ENCODE measurements at regions not wholly inside any gene's neighbourhood (a gene's known extent, or its start where the extent isn't known, plus 50 kb on each side); places are given as distances from the start of the nearest gene placed in this dataset.

DNA sequence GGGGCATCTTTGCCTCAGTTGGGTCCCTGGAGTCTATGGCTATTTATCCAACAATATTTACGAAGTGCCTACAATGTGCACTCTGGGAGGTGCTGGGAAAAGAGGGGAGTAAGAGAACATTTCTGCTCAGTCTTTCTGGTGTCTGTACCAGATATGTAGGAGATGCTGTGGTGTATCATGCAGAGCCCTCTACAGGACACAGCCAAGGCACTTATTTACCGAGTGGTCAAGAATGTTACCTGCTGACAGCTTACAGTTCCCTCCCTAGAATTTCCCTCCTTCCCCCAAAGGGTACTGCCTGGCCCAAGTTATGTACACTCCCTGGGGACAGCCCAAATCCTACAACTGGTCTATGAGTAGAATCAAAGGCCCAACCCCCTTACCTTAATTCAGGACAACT is 177.7 kb downstream of the C1orf94 start:
- Histone ChIP-seq H3K4me3 (ENCODE audit: low read depth in 1 of 3, low read length in 3 of 3) (no peak overlapping the region), H3K9ac (ENCODE audit: low read depth in 1 of 2, low read length in 2 of 2) (no peak overlapping the region), H3K27ac (ENCODE audit: low read depth in 1 of 2, low read length in 2 of 2) (no peak overlapping the region), H3K4me1 (ENCODE audit: control insufficient read depth in 4 of 4, insufficient read depth in 4 of 4, low read length in 3 of 4) (no peaks in the 10 kb centered on the region), H3K9me3 (ENCODE audit: control insufficient read depth in 4 of 4, low read length in 3 of 4) (no peaks in the 10 kb centered on the region), H3K36me3 (ENCODE audit: control insufficient read depth in 4 of 4, insufficient read depth in 3 of 4, low read depth in 1 of 4, low read length in 3 of 4) (no peaks in the 10 kb centered on the region), H3K27me3 (ENCODE audit: control insufficient read depth in 4 of 4, insufficient read depth in 4 of 4, low read length in 3 of 4) (peaks cover 0 to 6% (median 2%) of the 10 kb centered on the region in 4 donors)
- 37% methylated on average over 2 of the region's 2 CpGs for WGBS
- TF ChIP-seq FOXA2 (IDR thresholded peaks at IDR 0.05) (no peak), HNF4G (IDR thresholded peaks at IDR 0.05) (no peak), GABPA (IDR thresholded peaks at IDR 0.05 in 1 of 2, conservative IDR thresholded peaks at IDR 0.05 in 1 of 2) (no peak), EGR1 (IDR thresholded peaks at IDR 0.05; ENCODE audit: low read depth in 2 of 2) (no peak), FOXA1 (IDR thresholded peaks at IDR 0.05) (no peak), RAD21 (IDR thresholded peaks at IDR 0.05) (no peak), YY1 (IDR thresholded peaks at IDR 0.05) (no peak)
- TF ChIP-seq, protein P1, sequence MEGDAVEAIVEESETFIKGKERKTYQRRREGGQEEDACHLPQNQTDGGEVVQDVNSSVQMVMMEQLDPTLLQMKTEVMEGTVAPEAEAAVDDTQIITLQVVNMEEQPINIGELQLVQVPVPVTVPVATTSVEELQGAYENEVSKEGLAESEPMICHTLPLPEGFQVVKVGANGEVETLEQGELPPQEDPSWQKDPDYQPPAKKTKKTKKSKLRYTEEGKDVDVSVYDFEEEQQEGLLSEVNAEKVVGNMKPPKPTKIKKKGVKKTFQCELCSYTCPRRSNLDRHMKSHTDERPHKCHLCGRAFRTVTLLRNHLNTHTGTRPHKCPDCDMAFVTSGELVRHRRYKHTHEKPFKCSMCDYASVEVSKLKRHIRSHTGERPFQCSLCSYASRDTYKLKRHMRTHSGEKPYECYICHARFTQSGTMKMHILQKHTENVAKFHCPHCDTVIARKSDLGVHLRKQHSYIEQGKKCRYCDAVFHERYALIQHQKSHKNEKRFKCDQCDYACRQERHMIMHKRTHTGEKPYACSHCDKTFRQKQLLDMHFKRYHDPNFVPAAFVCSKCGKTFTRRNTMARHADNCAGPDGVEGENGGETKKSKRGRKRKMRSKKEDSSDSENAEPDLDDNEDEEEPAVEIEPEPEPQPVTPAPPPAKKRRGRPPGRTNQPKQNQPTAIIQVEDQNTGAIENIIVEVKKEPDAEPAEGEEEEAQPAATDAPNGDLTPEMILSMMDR (IDR thresholded peaks at IDR 0.05; ENCODE audit: low read depth, low read length, missing input control): no peak
- DNase-seq (ENCODE audit: low spot score): no peak

DNA sequence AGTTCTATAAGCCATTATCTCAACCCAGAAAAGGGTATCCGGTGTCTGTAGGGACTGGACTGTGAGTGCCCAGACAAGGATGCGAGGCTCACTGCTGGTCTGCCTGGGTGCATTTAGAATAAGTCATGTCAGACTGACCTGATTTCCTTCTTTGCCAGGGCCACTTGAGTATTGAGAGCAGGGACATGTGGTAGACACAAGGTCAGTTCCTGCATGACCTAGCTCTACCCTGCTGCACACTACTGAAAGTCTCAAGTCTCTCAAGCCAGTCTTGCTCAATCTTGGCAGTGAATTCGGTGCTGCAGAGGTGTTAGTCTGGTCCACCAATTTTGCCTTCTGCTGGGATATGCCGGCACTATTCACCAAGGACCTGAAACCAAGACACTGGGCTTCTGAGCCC is 180.1 kb downstream of the C1orf94 start:
- TF ChIP-seq YY1 (IDR thresholded peaks at IDR 0.05) (no peak), FOXA2 (IDR thresholded peaks at IDR 0.05) (no peak), RXRA (IDR thresholded peaks at IDR 0.05) (no peak), HNF4A (conservative IDR thresholded peaks at IDR 0.05) (no peak), SP1 (IDR thresholded peaks at IDR 0.05) (no peak), RAD21 (IDR thresholded peaks at IDR 0.05) (no peak), JUND (IDR thresholded peaks at IDR 0.05) (no peak), EGR1 (IDR thresholded peaks at IDR 0.05; ENCODE audit: low read depth in 2 of 2) (no peak), TAF1 (conservative IDR thresholded peaks at IDR 0.05) (no peak)
- TF ChIP-seq, protein P2, sequence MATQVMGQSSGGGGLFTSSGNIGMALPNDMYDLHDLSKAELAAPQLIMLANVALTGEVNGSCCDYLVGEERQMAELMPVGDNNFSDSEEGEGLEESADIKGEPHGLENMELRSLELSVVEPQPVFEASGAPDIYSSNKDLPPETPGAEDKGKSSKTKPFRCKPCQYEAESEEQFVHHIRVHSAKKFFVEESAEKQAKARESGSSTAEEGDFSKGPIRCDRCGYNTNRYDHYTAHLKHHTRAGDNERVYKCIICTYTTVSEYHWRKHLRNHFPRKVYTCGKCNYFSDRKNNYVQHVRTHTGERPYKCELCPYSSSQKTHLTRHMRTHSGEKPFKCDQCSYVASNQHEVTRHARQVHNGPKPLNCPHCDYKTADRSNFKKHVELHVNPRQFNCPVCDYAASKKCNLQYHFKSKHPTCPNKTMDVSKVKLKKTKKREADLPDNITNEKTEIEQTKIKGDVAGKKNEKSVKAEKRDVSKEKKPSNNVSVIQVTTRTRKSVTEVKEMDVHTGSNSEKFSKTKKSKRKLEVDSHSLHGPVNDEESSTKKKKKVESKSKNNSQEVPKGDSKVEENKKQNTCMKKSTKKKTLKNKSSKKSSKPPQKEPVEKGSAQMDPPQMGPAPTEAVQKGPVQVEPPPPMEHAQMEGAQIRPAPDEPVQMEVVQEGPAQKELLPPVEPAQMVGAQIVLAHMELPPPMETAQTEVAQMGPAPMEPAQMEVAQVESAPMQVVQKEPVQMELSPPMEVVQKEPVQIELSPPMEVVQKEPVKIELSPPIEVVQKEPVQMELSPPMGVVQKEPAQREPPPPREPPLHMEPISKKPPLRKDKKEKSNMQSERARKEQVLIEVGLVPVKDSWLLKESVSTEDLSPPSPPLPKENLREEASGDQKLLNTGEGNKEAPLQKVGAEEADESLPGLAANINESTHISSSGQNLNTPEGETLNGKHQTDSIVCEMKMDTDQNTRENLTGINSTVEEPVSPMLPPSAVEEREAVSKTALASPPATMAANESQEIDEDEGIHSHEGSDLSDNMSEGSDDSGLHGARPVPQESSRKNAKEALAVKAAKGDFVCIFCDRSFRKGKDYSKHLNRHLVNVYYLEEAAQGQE (IDR thresholded peaks at IDR 0.05): no peak
- TF ChIP-seq, protein P1 (IDR thresholded peaks at IDR 0.05; ENCODE audit: low read depth, low read length, missing input control): no peak
- 74% methylated on average over 4 of the region's 4 CpGs for WGBS

More for the DNA sequence above, 180.1 kb downstream of the C1orf94 start:
- Histone ChIP-seq H3K9ac (ENCODE audit: low read depth in 1 of 2, low read length in 2 of 2) (no peak overlapping the region), H3K27ac (ENCODE audit: low read depth in 1 of 2, low read length in 2 of 2) (no peak overlapping the region), H3K9me3 (ENCODE audit: control insufficient read depth in 4 of 4, low read length in 3 of 4) (no peaks in the 10 kb centered on the region), H3K4me3 (ENCODE audit: low read depth in 1 of 3, low read length in 3 of 3) (no peak overlapping the region), H3K27me3 (ENCODE audit: control insufficient read depth in 4 of 4, insufficient read depth in 4 of 4, low read length in 3 of 4) (peaks cover 0 to 6% (median 2%) of the 10 kb centered on the region in 4 donors), H3K36me3 (ENCODE audit: control insufficient read depth in 4 of 4, insufficient read depth in 3 of 4, low read depth in 1 of 4, low read length in 3 of 4) (no peaks in the 10 kb centered on the region), H3K4me1 (ENCODE audit: control insufficient read depth in 4 of 4, insufficient read depth in 4 of 4, low read length in 3 of 4) (no peaks in the 10 kb centered on the region)
- no peak for DNase-seq (ENCODE audit: low spot score)

All from liver (tissue), 8 donors.